ENCODE measurements at regions not wholly inside any gene's neighbourhood (a gene's known extent, or its start where the extent isn't known, plus 50 kb on each side); places are given as distances from the start of the nearest gene placed in this dataset.

DNA sequence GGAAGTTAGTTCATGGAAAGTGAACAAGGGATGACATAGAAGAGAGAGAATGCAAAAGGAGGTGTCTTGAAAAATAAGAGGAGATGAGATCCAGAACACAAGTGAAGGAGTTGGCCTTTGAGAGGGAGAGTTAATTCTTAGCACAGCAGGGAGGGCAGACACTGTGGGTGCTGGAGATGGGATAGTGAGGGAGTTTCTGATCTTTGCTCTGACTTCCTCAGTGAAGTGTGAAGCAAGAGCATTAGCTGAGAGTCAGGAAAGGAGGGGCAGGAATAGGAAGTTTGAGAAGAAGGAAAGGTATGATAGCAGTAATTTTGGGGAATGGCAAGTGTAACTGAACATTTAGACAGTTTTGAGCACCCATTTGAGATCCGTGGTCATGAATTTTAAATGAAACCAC lies 75.8 kb upstream of the COCH start:
- TF ChIP-seq, protein P1, sequence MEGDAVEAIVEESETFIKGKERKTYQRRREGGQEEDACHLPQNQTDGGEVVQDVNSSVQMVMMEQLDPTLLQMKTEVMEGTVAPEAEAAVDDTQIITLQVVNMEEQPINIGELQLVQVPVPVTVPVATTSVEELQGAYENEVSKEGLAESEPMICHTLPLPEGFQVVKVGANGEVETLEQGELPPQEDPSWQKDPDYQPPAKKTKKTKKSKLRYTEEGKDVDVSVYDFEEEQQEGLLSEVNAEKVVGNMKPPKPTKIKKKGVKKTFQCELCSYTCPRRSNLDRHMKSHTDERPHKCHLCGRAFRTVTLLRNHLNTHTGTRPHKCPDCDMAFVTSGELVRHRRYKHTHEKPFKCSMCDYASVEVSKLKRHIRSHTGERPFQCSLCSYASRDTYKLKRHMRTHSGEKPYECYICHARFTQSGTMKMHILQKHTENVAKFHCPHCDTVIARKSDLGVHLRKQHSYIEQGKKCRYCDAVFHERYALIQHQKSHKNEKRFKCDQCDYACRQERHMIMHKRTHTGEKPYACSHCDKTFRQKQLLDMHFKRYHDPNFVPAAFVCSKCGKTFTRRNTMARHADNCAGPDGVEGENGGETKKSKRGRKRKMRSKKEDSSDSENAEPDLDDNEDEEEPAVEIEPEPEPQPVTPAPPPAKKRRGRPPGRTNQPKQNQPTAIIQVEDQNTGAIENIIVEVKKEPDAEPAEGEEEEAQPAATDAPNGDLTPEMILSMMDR (conservative IDR thresholded peaks at IDR 0.05; ENCODE audit: low read length): no peak
- TF ChIP-seq EZH2phosphoT487 (IDR thresholded peaks at IDR 0.05; ENCODE audit: borderline replicate concordance, low read depth, low read length): no peak

Measured in OCI-LY7 (cell line).